ENCODE measurements at regions not wholly inside any gene's neighbourhood (a gene's known extent, or its start where the extent isn't known, plus 50 kb on each side); places are given as distances from the start of the nearest gene placed in this dataset.

- DNase-seq, result no peak
- Histone ChIP-seq H3K27ac (ENCODE audit: low read depth in 1 of 2, low read length in 2 of 2) (no peak overlapping the region), H3K36me3 (ENCODE audit: control insufficient read depth in 1 of 2, insufficient read depth in 2 of 2, low read length in 1 of 2) (no peaks in the 10 kb centered on the region), H3K9me3 (ENCODE audit: control insufficient read depth, low read length) (no peaks in the 10 kb centered on the region), H3K27me3 (ENCODE audit: control insufficient read depth in 1 of 2, insufficient read depth in 2 of 2, low read length in 1 of 2) (no peaks in the 10 kb centered on the region), H3K4me1 (ENCODE audit: control insufficient read depth in 1 of 2, insufficient read depth in 2 of 2, low read length in 2 of 2) (no peaks in the 10 kb centered on the region), H3K4me3 (ENCODE audit: low read length in 2 of 2) (no peak overlapping the region)
- intact Hi-C loops (cut with DNase I), result no loop called here
- whole genome bisulfite sequencing, 2 donors, result 87 to 90% methylated on average over 3 of the region's 3 CpGs
- no peak for ATAC-seq (ENCODE audit: low FRiP score)
Measured at GRCh38 chr4:123632693-123633030, 236.1 kb downstream of the SPRY1 start.

- 45 to 60% methylated on average over 1 of the region's 1 CpG for WGBS, 2 donors
- intact Hi-C loops (cut with DNase I), result no loop called here
- no peak overlapping the region for H3K27ac ChIP-seq (ENCODE audit: low read depth in 1 of 2, low read length in 2 of 2)
- no peak for DNase-seq
- H3K4me3 ChIP-seq (ENCODE audit: low read length in 2 of 2), result no peak overlapping the region
- H3K36me3 ChIP-seq (ENCODE audit: control insufficient read depth in 1 of 2, insufficient read depth in 2 of 2, low read length in 1 of 2), result no peaks in the 10 kb centered on the region
- ATAC-seq (ENCODE audit: low FRiP score), result no peak
- H3K4me1 ChIP-seq (ENCODE audit: control insufficient read depth in 1 of 2, insufficient read depth in 2 of 2, low read length in 2 of 2), result no peaks in the 10 kb centered on the region
- H3K27me3 ChIP-seq (ENCODE audit: control insufficient read depth in 1 of 2, insufficient read depth in 2 of 2, low read length in 1 of 2), result no peaks in the 10 kb centered on the region
- H3K9me3 ChIP-seq (ENCODE audit: control insufficient read depth, low read length), result no peaks in the 10 kb centered on the region
Measured at GRCh38 chr4:123638834-123639233, 242.2 kb downstream of the SPRY1 start.

GRCh38 chr4:123640271-123640670 lies 243.7 kb downstream of the SPRY1 start:
- Histone ChIP-seq H3K36me3 (ENCODE audit: control insufficient read depth in 1 of 2, insufficient read depth in 2 of 2, low read length in 1 of 2) (no peaks in the 10 kb centered on the region), H3K27ac (ENCODE audit: low read depth in 1 of 2, low read length in 2 of 2) (no peak overlapping the region), H3K27me3 (ENCODE audit: control insufficient read depth in 1 of 2, insufficient read depth in 2 of 2, low read length in 1 of 2) (no peaks in the 10 kb centered on the region), H3K9me3 (ENCODE audit: control insufficient read depth, low read length) (no peaks in the 10 kb centered on the region), H3K4me3 (ENCODE audit: low read length in 2 of 2) (no peak overlapping the region), H3K4me1 (ENCODE audit: control insufficient read depth in 1 of 2, insufficient read depth in 2 of 2, low read length in 2 of 2) (no peaks in the 10 kb centered on the region)
- intact Hi-C loops (cut with DNase I), result no loop called here
- ATAC-seq (ENCODE audit: low FRiP score) (no peak), DNase-seq (no peak)

- 93 to 98% methylated on average over 2 of the region's 2 CpGs for WGBS, 2 donors
- H3K4me1 ChIP-seq (ENCODE audit: control insufficient read depth in 1 of 2, insufficient read depth in 2 of 2, low read length in 2 of 2), result no peaks in the 10 kb centered on the region
- no peak for ATAC-seq (ENCODE audit: low FRiP score)
Measured at GRCh38 chr4:123640824-123641223, 244.2 kb downstream of the SPRY1 start.

GRCh38 chr4:123643691-123644090 lies 247.1 kb downstream of the SPRY1 start:
- DNase-seq (no peak), ATAC-seq (ENCODE audit: low FRiP score) (no peak)
- no peaks in the 10 kb centered on the region for H3K27me3 ChIP-seq (ENCODE audit: control insufficient read depth in 1 of 2, insufficient read depth in 2 of 2, low read length in 1 of 2)
- H3K36me3 ChIP-seq (ENCODE audit: control insufficient read depth in 1 of 2, insufficient read depth in 2 of 2, low read length in 1 of 2), result no peaks in the 10 kb centered on the region
- intact Hi-C loops (cut with DNase I), result no loop called here
- H3K4me1 ChIP-seq (ENCODE audit: control insufficient read depth in 1 of 2, insufficient read depth in 2 of 2, low read length in 2 of 2), result no peaks in the 10 kb centered on the region
- no peak overlapping the region for H3K27ac ChIP-seq (ENCODE audit: low read depth in 1 of 2, low read length in 2 of 2)
- 88 to 94% methylated on average over 1 of the region's 1 CpG for WGBS, 2 donors
- no peak overlapping the region for H3K4me3 ChIP-seq (ENCODE audit: low read length in 2 of 2)
- H3K9me3 ChIP-seq (ENCODE audit: control insufficient read depth, low read length), result no peaks in the 10 kb centered on the region

More at GRCh38 chr4:123640824-123641223, 244.2 kb downstream of the SPRY1 start:
- H3K27me3 ChIP-seq (ENCODE audit: control insufficient read depth in 1 of 2, insufficient read depth in 2 of 2, low read length in 1 of 2), result no peaks in the 10 kb centered on the region
- H3K27ac ChIP-seq (ENCODE audit: low read depth in 1 of 2, low read length in 2 of 2), result no peak overlapping the region
- no peak overlapping the region for H3K4me3 ChIP-seq (ENCODE audit: low read length in 2 of 2)
- H3K9me3 ChIP-seq (ENCODE audit: control insufficient read depth, low read length), result no peaks in the 10 kb centered on the region
- DNase-seq, result no peak
- intact Hi-C loops (cut with DNase I), result no loop called here
- H3K36me3 ChIP-seq (ENCODE audit: control insufficient read depth in 1 of 2, insufficient read depth in 2 of 2, low read length in 1 of 2), result no peaks in the 10 kb centered on the region

- WGBS, 2 donors, result 17 to 25% methylated on average over 4 of the region's 4 CpGs
- H3K27ac ChIP-seq (ENCODE audit: low read depth in 1 of 2, low read length in 2 of 2), result peak overlapping the region; percentile 88 to 97
- peaks cover 0 to 3% of the 10 kb centered on the region in 2 donors for H3K4me1 ChIP-seq (ENCODE audit: control insufficient read depth in 1 of 2, insufficient read depth in 2 of 2, low read length in 2 of 2)
- no peaks in the 10 kb centered on the region for H3K9me3 ChIP-seq (ENCODE audit: control insufficient read depth, low read length)
- H3K4me3 ChIP-seq (ENCODE audit: low read length in 2 of 2), result no peak overlapping the region
- no peaks in the 10 kb centered on the region for H3K36me3 ChIP-seq (ENCODE audit: control insufficient read depth in 1 of 2, insufficient read depth in 2 of 2, low read length in 1 of 2)
- ATAC-seq (ENCODE audit: low FRiP score) (no peak), DNase-seq (no peak)
- intact Hi-C loops (cut with DNase I), result no loop called here
- no peaks in the 10 kb centered on the region for H3K27me3 ChIP-seq (ENCODE audit: control insufficient read depth in 1 of 2, insufficient read depth in 2 of 2, low read length in 1 of 2)
Measured at GRCh38 chr4:123649250-123649644, 252.7 kb downstream of the SPRY1 start.

- ATAC-seq (ENCODE audit: low FRiP score) (peak; percentile 75), DNase-seq (no peak)
- Histone ChIP-seq H3K36me3 (ENCODE audit: control insufficient read depth in 1 of 2, insufficient read depth in 2 of 2, low read length in 1 of 2) (no peaks in the 10 kb centered on the region), H3K27ac (ENCODE audit: low read depth in 1 of 2, low read length in 2 of 2) (peak overlapping the region; percentile 88 to 97), H3K4me3 (ENCODE audit: low read length in 2 of 2) (peak overlapping the region in 1 of 2 donors; percentile 6), H3K9me3 (ENCODE audit: control insufficient read depth, low read length) (no peaks in the 10 kb centered on the region), H3K4me1 (ENCODE audit: control insufficient read depth in 1 of 2, insufficient read depth in 2 of 2, low read length in 2 of 2) (peaks cover 0 to 3% of the 10 kb centered on the region in 2 donors), H3K27me3 (ENCODE audit: control insufficient read depth in 1 of 2, insufficient read depth in 2 of 2, low read length in 1 of 2) (no peaks in the 10 kb centered on the region)
- intact Hi-C loops (cut with DNase I), result loop anchor here (1.0 to 5.0 kb wide), 4 partner anchors 63 to 253 kb away; partner anchors contain the start of gene SPRY1 (in 1 of the 2)
- 4 to 5% methylated on average over 11 of the region's 11 CpGs for WGBS, 2 donors
Measured at GRCh38 chr4:123649645-123650391, 253.2 kb downstream of the SPRY1 start.

GRCh38 chr4:123651066-123651465 lies 254.5 kb downstream of the SPRY1 start:
- Histone ChIP-seq H3K4me3 (ENCODE audit: low read length in 2 of 2) (no peak overlapping the region), H3K27ac (ENCODE audit: low read depth in 1 of 2, low read length in 2 of 2) (peak overlapping the region; percentile 36 to 80), H3K27me3 (ENCODE audit: control insufficient read depth in 1 of 2, insufficient read depth in 2 of 2, low read length in 1 of 2) (no peaks in the 10 kb centered on the region), H3K4me1 (ENCODE audit: control insufficient read depth in 1 of 2, insufficient read depth in 2 of 2, low read length in 2 of 2) (peaks cover 0 to 3% of the 10 kb centered on the region in 2 donors), H3K36me3 (ENCODE audit: control insufficient read depth in 1 of 2, insufficient read depth in 2 of 2, low read length in 1 of 2) (no peaks in the 10 kb centered on the region), H3K9me3 (ENCODE audit: control insufficient read depth, low read length) (no peaks in the 10 kb centered on the region)
- peak; percentile 52 for ATAC-seq (ENCODE audit: low FRiP score)
- 2 to 5% methylated on average over 2 of the region's 2 CpGs for WGBS, 2 donors
- intact Hi-C loops (cut with DNase I), result loop anchor here (5.0 kb wide), 3 partner anchors 64 to 254 kb away; partner anchors contain the start of gene SPRY1 (in 1 of the 2)
- DNase-seq, result no peak

- no peak for ATAC-seq (ENCODE audit: low FRiP score)
- no peaks in the 10 kb centered on the region for H3K27me3 ChIP-seq (ENCODE audit: control insufficient read depth in 1 of 2, insufficient read depth in 2 of 2, low read length in 1 of 2)
- no peak for DNase-seq
- H3K4me1 ChIP-seq (ENCODE audit: control insufficient read depth in 1 of 2, insufficient read depth in 2 of 2, low read length in 2 of 2), result peaks cover 0 to 3% of the 10 kb centered on the region in 2 donors
- H3K27ac ChIP-seq (ENCODE audit: low read depth in 1 of 2, low read length in 2 of 2), result peak overlapping the region; percentile 36 to 80
- intact Hi-C loops (cut with DNase I), result loop anchor here (5.0 kb wide), 3 partner anchors 64 to 254 kb away; partner anchors contain the start of gene SPRY1 (in 1 of the 2)
- no peaks in the 10 kb centered on the region for H3K36me3 ChIP-seq (ENCODE audit: control insufficient read depth in 1 of 2, insufficient read depth in 2 of 2, low read length in 1 of 2)
- no peaks in the 10 kb centered on the region for H3K9me3 ChIP-seq (ENCODE audit: control insufficient read depth, low read length)
- no peak overlapping the region for H3K4me3 ChIP-seq (ENCODE audit: low read length in 2 of 2)
- WGBS, 2 donors, result 66 to 75% methylated on average over 1 of the region's 1 CpG
Measured at GRCh38 chr4:123651536-123652180, 255.1 kb downstream of the SPRY1 start.

Measured in aorta (tissue), 5 donors.